ENCODE measurements at regions not wholly inside any gene's neighbourhood (a gene's known extent, or its start where the extent isn't known, plus 50 kb on each side); places are given as distances from the start of the nearest gene placed in this dataset.

GRCh38 chr14:82533351-82533750 lies 999.7 kb upstream of the SEL1L start:
- Histone ChIP-seq H3K27me3 (ENCODE audit: insufficient read depth, poor library complexity, severe bottlenecking) (no peaks in the 10 kb centered on the region), H3K4me3 (replicated peaks; ENCODE audit: insufficient read depth, low read length) (no peak overlapping the region), H3K27ac (replicated peaks) (no peak overlapping the region)
- no peak for DNase-seq (ENCODE audit: low read depth in 1 of 2, low spot score in 1 of 2)
- no peak for TF ChIP-seq CTCF (IDR thresholded peaks at IDR 0.05; ENCODE audit: insufficient read depth, low read length)
- TF ChIP-seq SPI1 (IDR thresholded peaks at IDR 0.05; ENCODE audit: borderline replicate concordance, low read depth): no peak
- no peak for TF ChIP-seq GABPA (IDR thresholded peaks at IDR 0.05; ENCODE audit: low read depth)
- TF ChIP-seq REST (IDR thresholded peaks at IDR 0.05; ENCODE audit: insufficient replicate concordance, low read depth): no peak

- no peak overlapping the region for H3K27ac ChIP-seq (replicated peaks)
- TF ChIP-seq POLR2AphosphoS5 (IDR thresholded peaks at IDR 0.05; ENCODE audit: low read depth) (no peak), GABPA (IDR thresholded peaks at IDR 0.05; ENCODE audit: low read depth) (no peak), REST (IDR thresholded peaks at IDR 0.05; ENCODE audit: insufficient replicate concordance, low read depth) (no peak)
- H3K4me3 ChIP-seq (replicated peaks; ENCODE audit: insufficient read depth, low read length): no peak overlapping the region
- H3K27me3 ChIP-seq (ENCODE audit: insufficient read depth, poor library complexity, severe bottlenecking): no peaks in the 10 kb centered on the region
- no peak for DNase-seq (ENCODE audit: low read depth in 1 of 2, low spot score in 1 of 2)
Measured at GRCh38 chr14:82536566-82536965, 1002.9 kb upstream of the SEL1L start.

- no peak overlapping the region for H3K27ac ChIP-seq (replicated peaks)
- no peak overlapping the region for H3K4me3 ChIP-seq (replicated peaks; ENCODE audit: insufficient read depth, low read length)
- TF ChIP-seq REST (IDR thresholded peaks at IDR 0.05; ENCODE audit: insufficient replicate concordance, low read depth): no peak
- no peak for TF ChIP-seq SPI1 (IDR thresholded peaks at IDR 0.05; ENCODE audit: borderline replicate concordance, low read depth)
- TF ChIP-seq GABPA (IDR thresholded peaks at IDR 0.05; ENCODE audit: low read depth): no peak
- no peak for DNase-seq (ENCODE audit: low read depth in 1 of 2, low spot score in 1 of 2)
- no peaks in the 10 kb centered on the region for H3K27me3 ChIP-seq (ENCODE audit: insufficient read depth, poor library complexity, severe bottlenecking)
Measured at GRCh38 chr14:82537831-82538230, 1004.2 kb upstream of the SEL1L start.

GRCh38 chr14:82546401-82546800 lies 1012.7 kb upstream of the SEL1L start:
- no peak for DNase-seq (ENCODE audit: low read depth in 1 of 2, low spot score in 1 of 2)
- no peak for TF ChIP-seq SPI1 (IDR thresholded peaks at IDR 0.05; ENCODE audit: borderline replicate concordance, low read depth)
- TF ChIP-seq CTCF (IDR thresholded peaks at IDR 0.05; ENCODE audit: insufficient read depth, low read length): no peak
- no peak for TF ChIP-seq GABPA (IDR thresholded peaks at IDR 0.05; ENCODE audit: low read depth)
- TF ChIP-seq POLR2AphosphoS5 (IDR thresholded peaks at IDR 0.05; ENCODE audit: low read depth): no peak
- no peak for TF ChIP-seq REST (IDR thresholded peaks at IDR 0.05; ENCODE audit: insufficient replicate concordance, low read depth)
- Histone ChIP-seq H3K4me3 (replicated peaks; ENCODE audit: insufficient read depth, low read length) (no peak overlapping the region), H3K27me3 (ENCODE audit: insufficient read depth, poor library complexity, severe bottlenecking) (no peaks in the 10 kb centered on the region), H3K27ac (replicated peaks) (no peak overlapping the region)
